NCI-H2196 (cell line): ENCODE measurements at regions not wholly inside any gene's neighbourhood (a gene's known extent, or its start where the extent isn't known, plus 50 kb on each side); places are given as distances from the start of the nearest gene placed in this dataset.
"Not testable (repeated sequence)": the region's sequence is repeated elsewhere in the genome, so short reads cannot be mapped to it uniquely, and the experiment has no call there.

Experiments used
- DNase-seq: peaks from one replicate; lab custom pipeline; 2025; ENCODE audit not compliant: unreplicated experiment; lab: John Stamatoyannopoulos, UW

- DNase-seq, result no peak
These were observed 108.5 kb downstream of the COPRS start for GRCh38 chr17:31750578-31750977.

GRCh38 chr17:31748881-31749280 lies 110.2 kb downstream of the COPRS start:
- DNase-seq, result no peak

- DNase-seq, result no peak
These were observed 112.1 kb downstream of the COPRS start for GRCh38 chr17:31746884-31747495.

- no peak for DNase-seq
These were observed 113.0 kb downstream of the COPRS start for GRCh38 chr17:31745964-31746600.

GRCh38 chr17:31744511-31744951 lies 114.5 kb downstream of the COPRS start:
- DNase-seq, result no peak

GRCh38 chr17:31743797-31744196 lies 115.2 kb downstream of the COPRS start:
- no peak for DNase-seq

GRCh38 chr17:31741371-31741770 lies 117.7 kb downstream of the COPRS start:
- DNase-seq, result no peak

- no peak for DNase-seq
These were observed 118.4 kb downstream of the COPRS start for GRCh38 chr17:31740611-31741082.

- DNase-seq, result no peak
These were observed 119.9 kb downstream of the COPRS start for GRCh38 chr17:31738996-31739699.

GRCh38 chr17:31738488-31738887 lies 120.6 kb downstream of the COPRS start:
- DNase-seq, result no peak

GRCh38 chr17:31738067-31738466 lies 121.0 kb downstream of the COPRS start:
- DNase-seq, result no peak

- DNase-seq, result no peak
These were observed 122.0 kb downstream of the COPRS start for GRCh38 chr17:31736855-31737625.

GRCh38 chr17:31733326-31733725 lies 125.7 kb downstream of the COPRS start:
- no peak for DNase-seq

GRCh38 chr17:31731585-31732154 lies 127.4 kb downstream of the COPRS start:
- DNase-seq, result not testable (repeated sequence)

GRCh38 chr17:31731118-31731517 lies 127.9 kb downstream of the COPRS start:
- no peak for DNase-seq

GRCh38 chr17:31726980-31727427 lies 132.0 kb downstream of the COPRS start:
- DNase-seq, result no peak

- DNase-seq, result no peak
These were observed 134.4 kb downstream of the COPRS start for GRCh38 chr17:31724619-31725018.

GRCh38 chr17:31724026-31724425 lies 135.0 kb downstream of the COPRS start:
- DNase-seq, result no peak

GRCh38 chr17:31722251-31723056 lies 136.6 kb downstream of the COPRS start:
- no peak for DNase-seq
